Activated CD4-positive, alpha-beta T cell treated with anti-CD3 and anti-CD28 coated beads, Interleukin-2, amount 50 U/mL, for 1 hour (primary cell): ENCODE measurements at regions not wholly inside any gene's neighbourhood (a gene's known extent, or its start where the extent isn't known, plus 50 kb on each side); places are given as distances from the start of the nearest gene placed in this dataset.
A peak's percentile ranks its signal among the peaks of the same experiment; 100 is the strongest.

Source experiments
- DNase-seq: peaks from one replicate; pipeline ENCODE4 v3.0.0-alpha.2; 2020

DNA sequence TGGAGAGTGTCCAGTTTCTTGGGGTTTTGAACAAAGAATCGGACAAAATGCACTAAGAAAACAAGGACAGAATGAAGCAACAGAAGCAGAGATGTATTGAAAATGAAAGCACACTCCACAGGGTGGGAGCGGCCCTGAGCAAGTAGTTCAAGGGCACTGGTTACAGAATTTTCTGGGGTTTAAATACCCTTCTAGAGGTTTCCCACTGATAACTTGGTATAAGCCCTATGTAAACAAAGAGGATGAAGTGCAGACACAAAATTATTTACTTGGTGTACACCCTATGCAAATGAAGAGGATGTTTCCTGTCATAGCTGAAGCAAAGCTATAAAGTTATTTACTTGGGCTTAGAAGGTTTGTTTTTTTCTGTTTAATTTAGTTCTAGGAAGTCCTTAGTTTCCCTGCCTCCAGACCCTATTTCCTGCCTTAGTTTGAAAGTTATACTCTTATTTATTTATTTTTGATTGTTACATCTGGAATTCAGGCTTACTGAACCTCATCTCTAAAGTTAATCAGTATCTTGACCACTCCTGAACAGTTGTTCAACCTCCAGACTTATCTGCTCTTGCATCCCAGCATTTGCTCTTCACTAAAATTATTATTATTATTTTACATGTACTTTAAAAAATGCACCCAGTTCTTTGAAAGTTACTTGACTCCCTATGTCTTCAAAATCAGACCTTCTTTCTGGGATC lies 193.5 kb downstream of the SPP2 start:
- no peak for DNase-seq

- no peak for DNase-seq
These were observed 191.9 kb downstream of the SPP2 start for GRCh38 chr2:234242459-234242836.

DNA sequence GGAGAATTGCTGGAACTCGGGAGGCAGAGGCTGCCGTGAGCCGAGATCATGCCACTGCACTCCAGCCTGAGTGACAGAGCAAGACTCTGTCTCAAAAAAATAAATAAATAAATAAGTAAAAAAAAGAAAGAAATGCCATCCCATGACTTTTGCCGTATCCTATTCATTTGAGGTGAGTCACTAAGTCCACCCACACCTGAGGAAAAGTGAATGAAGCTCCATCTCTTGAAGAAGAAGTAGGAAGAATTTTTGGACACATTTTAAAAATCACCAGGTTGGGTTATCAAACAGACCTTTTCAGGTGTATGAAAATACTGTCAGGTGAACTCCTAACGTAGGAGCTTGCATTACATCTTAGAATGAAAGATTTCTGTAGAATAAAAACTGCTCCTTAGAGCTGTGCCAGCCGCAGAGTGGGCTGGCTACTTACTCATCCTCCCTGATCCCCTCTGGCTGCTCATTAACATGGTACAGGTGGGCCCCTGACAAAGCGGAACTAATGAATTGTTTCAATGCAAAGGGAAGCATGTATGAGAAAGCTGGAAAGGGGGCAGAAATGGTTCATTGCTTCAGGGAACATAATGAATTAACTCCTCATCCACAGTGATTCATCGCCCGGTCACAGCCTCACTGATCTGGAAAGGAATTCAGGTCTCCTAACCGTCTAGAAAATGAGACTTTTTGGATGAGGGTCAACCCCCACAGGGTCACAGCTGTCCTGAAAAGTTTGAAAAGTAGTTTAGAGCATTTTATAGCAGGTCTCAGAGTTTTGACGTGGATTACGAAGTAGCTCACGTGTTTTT lies 191.4 kb downstream of the SPP2 start:
- DNase-seq: no peak

DNA sequence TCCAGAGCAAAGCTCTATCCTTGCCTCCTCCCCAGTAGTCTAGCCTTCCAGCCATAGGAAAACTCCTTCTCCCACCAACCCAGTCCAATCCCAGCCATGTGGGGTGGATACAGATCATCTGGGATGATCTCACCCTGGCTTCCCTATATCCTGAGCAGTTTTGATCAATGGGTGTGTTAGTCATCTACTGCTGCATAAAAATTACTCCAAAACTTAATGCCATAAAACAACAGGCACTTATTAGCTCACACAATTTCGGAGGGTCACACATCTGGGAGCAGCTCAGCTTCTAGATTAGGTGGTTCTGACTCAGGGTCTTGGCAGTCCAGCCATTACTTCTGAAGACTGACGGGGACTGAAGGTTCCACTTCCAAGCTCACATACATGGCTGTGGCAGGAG lies 190.4 kb downstream of the SPP2 start:
- no peak for DNase-seq

- no peak for DNase-seq
These were observed 184.7 kb downstream of the SPP2 start for GRCh38 chr2:234235191-234235590.

GRCh38 chr2:234231460-234231859 lies 181.0 kb downstream of the SPP2 start:
- DNase-seq: no peak

DNA sequence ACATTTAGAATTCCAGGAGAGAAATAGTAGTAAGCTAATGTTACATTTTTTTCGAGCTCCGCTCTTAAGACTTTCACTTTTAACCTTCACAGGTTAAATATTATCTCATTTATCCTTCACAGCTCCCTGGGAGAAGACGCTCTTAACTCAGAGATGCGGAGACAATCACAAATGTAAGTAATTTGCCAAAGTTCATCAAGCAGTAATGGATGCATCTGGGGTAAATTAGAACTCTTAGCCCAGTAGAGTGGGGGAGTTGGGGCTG lies 168.5 kb downstream of the SPP2 start:
- DNase-seq: no peak

- peak; percentile 13 for DNase-seq
These were observed 168.0 kb downstream of the SPP2 start for GRCh38 chr2:234218266-234219045.

GRCh38 chr2:234212534-234212933 lies 162.0 kb downstream of the SPP2 start:
- DNase-seq: no peak

DNA sequence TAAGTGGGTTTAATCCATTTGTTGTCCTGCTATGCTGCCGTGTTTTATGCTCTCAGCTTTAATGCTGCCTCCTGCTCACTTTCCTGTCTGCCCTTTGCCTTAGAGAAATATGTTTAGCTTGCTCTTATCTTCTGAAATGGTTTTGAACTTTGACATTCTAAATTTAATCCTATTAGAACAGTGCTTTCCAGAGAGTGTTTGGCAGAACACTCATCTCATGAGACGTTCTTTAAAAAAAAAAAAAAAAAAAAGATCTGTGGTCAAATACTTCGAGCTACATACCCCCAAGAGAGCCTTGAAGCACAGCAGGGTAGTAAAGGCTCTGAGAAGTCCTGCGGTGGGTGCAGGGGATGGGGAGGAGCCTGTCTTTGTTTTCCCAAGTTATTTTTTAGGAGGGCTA lies 161.3 kb downstream of the SPP2 start:
- no peak for DNase-seq

- no peak for DNase-seq
These were observed 156.2 kb downstream of the SPP2 start for GRCh38 chr2:234206738-234207137.

GRCh38 chr2:234204480-234204879 lies 154.0 kb downstream of the SPP2 start:
- no peak for DNase-seq

GRCh38 chr2:234203135-234203984 lies 152.9 kb downstream of the SPP2 start:
- no peak for DNase-seq

DNA sequence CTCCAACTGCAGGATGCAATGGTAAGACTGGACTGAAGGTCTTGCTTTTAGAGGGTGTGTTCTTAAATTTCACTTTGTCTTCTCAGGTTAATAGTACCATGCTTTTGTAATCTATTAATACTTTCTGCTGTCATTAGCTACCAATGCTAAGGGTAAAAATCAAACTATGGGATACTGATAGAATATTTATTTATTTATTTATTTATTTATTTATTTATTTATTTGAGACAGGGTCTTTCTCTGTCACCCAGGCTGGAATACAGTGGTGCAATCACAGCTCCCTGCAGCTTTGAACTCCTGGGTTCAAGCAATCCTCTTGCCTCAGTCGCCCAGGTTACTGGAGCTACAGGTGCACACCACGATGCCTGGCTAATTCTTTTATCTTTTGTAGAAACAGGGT lies 152.1 kb downstream of the SPP2 start:
- no peak for DNase-seq

- DNase-seq: no peak
These were observed 149.5 kb downstream of the SPP2 start for GRCh38 chr2:234199996-234200395.

- DNase-seq: no peak
These were observed 148.5 kb downstream of the SPP2 start for GRCh38 chr2:234198976-234199375.

DNA sequence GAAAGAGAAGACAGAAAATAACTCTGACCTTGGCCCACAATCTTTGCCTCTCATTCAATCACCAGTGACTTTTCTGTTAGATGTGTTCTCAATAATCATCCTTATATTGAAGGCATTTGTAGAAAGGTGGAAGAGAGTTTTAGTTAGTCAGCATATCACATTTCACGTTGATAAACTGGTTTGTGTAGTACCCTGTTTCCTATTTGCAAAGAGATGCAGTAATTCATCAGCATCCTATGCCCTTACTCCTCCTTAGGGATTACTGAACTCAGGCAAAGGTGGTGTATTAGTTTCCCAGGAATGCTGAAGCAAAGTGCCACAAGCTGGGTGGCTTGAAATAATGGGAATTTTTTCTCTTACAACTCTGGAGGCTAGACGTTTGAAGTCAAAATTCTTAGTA lies 145.0 kb downstream of the SPP2 start:
- DNase-seq: no peak

GRCh38 chr2:234193977-234194563 lies 143.6 kb downstream of the SPP2 start:
- DNase-seq: no peak

DNA sequence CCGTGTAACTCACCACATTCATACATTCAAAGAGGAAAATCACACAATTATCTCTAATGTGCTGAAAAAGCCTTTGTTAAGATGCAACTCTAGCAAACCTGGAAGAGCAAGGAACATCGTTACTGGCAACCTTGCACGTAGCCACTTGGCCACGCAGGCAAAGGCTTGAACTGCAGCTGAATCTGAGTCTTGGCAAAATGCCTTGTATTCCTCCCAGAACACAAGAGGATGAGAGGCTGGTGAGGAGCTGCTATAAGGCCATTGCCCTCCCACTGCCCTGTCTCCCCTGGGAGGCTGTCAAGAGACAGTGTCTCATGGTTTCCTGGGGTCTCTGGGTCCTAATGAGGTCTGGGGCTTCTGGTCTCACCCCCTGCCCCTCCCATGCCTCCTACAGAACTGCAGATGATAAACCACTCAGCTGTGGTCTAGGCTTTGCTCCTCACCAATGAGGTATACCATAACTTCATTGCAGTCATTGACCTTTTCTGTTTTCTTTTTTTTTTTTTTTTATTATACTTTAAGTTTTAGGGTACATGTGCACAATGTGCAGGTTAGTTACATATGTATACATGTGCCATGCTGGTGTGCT lies 141.4 kb downstream of the SPP2 start:
- no peak for DNase-seq

DNA sequence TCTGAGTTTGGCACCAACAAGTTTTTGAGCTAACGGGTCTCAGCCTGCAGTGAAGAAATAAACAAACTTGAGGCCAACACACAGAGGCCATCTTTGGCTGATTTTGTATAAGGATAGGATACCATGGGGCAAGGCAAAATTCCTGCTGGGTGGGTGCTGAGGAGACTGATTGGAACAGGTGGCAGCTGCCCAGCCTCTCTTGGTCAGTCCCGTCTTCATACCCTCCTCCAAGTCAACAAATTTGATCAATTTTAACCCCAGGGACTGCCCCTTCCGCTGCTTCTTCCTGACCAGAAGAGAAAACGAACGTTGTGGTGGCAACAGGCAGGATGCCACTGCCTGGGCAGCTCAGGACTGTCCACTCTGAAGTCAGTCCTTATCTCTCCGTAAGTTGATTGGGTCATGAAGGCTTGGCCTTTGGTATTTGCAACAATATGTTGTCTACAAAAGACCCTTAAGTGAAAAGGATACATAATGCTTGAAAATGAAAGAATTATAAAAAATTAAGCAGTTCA lies 139.3 kb downstream of the SPP2 start:
- DNase-seq: no peak

GRCh38 chr2:234189230-234189629 lies 138.7 kb downstream of the SPP2 start:
- DNase-seq: no peak

GRCh38 chr2:234187646-234188174 lies 137.2 kb downstream of the SPP2 start:
- no peak for DNase-seq
